Transverse colon (tissue), 3 donors: ENCODE measurements at regions not wholly inside any gene's neighbourhood (a gene's known extent, or its start where the extent isn't known, plus 50 kb on each side); places are given as distances from the start of the nearest gene placed in this dataset.
"Not testable (repeated sequence)": the region's sequence is repeated elsewhere in the genome, so short reads cannot be mapped to it uniquely, and the experiment has no call there.

Experiments
- EP300 ChIP-seq: sonication (generic); formaldehyde crosslinking; IDR thresholded peaks from one replicate; pipeline ENCODE4 v1.6.1; 2017; ENCODE audit warnings: antibody characterized with exemption, low read depth
- POLR2A ChIP-seq: fragments of 450-650 bp; IDR thresholded peaks from one replicate; pipeline ENCODE4 v1.6.1; 2016; ENCODE audit warnings: antibody characterized with exemption, mild to moderate bottlenecking, moderate library complexity
- TF ChIP-seq, protein P1 (sequence below), 5 experiments: fragments of 200-600 bp in 3 of 5; fragments of 450-650 bp in 2 of 5; sonication (generic) in 3 of 5; IDR thresholded peaks; 1 replicate in 2 of 5; 2 replicates in 3 of 5; pipeline ENCODE4 v1.5.1; 2016 to 2017; ENCODE audit warnings: antibody characterized with exemption in 5 of 5, inconsistent platforms in 3 of 5, mild to moderate bottlenecking in 2 of 5, moderate library complexity in 1 of 5

DNA sequence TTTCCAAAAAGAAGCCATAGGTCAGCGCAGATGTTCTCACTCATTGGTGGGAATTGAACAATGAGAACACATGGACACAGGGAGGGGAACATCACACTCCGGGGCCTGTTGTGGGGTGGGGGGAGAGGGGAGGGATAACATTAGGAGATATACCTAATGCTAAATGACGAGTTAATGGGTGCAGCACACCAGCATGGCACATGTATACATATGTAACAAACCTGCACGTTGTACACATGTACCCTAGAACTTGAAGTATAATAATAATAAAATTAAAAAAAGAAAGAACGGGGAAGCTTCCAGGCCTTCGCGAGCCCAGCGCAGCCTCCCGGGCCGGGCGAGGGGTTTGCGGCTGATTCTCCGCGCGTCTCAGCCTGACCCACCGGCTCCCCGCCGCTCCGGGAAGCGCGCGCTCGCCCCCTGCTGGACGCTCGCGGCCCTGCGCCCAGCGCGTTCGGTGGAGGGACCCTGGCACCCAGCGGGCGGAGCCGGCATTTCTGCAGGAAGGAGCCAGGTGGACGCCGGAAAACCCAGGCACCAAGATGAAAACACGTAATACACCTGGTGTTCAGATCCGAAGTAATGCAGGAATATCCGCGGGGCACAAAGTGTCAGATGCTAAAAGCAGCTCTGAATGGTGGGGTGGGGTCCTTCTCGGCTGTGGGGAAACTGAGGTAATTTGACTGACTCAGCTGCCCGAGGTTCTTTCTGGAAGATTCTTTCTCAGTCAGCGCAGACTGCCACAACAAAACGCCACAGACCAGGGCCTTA is 67.1 kb upstream of the PPP1R26 start:
- not testable (repeated sequence) for TF ChIP-seq POLR2A, EP300
- TF ChIP-seq, protein P1, sequence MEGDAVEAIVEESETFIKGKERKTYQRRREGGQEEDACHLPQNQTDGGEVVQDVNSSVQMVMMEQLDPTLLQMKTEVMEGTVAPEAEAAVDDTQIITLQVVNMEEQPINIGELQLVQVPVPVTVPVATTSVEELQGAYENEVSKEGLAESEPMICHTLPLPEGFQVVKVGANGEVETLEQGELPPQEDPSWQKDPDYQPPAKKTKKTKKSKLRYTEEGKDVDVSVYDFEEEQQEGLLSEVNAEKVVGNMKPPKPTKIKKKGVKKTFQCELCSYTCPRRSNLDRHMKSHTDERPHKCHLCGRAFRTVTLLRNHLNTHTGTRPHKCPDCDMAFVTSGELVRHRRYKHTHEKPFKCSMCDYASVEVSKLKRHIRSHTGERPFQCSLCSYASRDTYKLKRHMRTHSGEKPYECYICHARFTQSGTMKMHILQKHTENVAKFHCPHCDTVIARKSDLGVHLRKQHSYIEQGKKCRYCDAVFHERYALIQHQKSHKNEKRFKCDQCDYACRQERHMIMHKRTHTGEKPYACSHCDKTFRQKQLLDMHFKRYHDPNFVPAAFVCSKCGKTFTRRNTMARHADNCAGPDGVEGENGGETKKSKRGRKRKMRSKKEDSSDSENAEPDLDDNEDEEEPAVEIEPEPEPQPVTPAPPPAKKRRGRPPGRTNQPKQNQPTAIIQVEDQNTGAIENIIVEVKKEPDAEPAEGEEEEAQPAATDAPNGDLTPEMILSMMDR (IDR thresholded peaks at IDR 0.05), result peak; percentile 96 to 100 (median 98)
